ENCODE measurements at regions not wholly inside any gene's neighbourhood (a gene's known extent, or its start where the extent isn't known, plus 50 kb on each side); places are given as distances from the start of the nearest gene placed in this dataset.
"Not testable (repeated sequence)": the region's sequence is repeated elsewhere in the genome, so short reads cannot be mapped to it uniquely, and the experiment has no call there.

- no peak for DNase-seq (ENCODE audit: low read depth, low spot score)
These were observed 51.2 kb upstream of the SEC16B start for GRCh38 chr1:178020968-178021640.

DNA sequence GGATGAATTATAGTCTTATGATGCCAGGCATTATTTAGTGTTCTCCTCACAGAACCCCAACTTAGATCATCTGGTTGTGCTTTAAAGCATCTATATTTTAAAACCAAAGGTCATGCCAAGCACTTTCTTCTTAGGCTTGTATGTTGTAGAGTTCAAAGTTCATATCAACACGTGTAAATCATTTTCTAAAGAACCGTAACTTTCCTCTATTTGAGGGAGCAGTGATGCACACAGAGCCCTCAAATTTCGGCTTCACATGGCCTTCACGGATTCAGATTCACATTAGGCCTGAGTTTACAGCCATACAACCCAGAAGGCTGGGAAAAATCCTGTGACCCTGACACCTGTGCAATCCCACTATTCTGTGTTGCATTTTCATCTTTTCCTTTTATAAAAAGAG is 52.1 kb upstream of the SEC16B start:
- DNase-seq (ENCODE audit: low read depth, low spot score), result no peak

DNA sequence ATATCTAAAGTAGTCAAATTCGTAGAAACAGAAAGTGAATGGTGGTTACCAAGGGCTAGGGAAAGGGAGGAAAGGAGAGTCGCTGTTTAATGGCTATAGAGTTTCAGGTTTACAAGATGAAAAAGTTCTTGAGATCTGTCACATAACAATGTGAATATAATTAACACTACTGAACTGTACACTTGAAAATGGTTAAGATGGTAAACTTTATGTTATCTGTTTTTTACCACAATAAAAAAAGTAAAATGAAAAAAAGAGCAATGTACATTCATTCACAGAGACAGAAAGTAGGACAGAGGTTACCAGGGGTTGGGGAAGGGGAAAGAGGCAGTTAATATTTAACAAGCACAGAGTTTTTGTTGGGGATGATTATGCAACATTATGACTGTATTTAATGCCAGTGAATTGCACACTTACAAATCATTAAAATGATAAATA is 53.3 kb upstream of the SEC16B start:
- no peak for DNase-seq (ENCODE audit: low read depth, low spot score)

GRCh38 chr1:178024504-178024903 is 54.6 kb upstream of the SEC16B start:
- DNase-seq (ENCODE audit: low read depth, low spot score), result no peak

GRCh38 chr1:178025613-178026356 is 55.9 kb upstream of the SEC16B start:
- no peak for DNase-seq (ENCODE audit: low read depth, low spot score)

GRCh38 chr1:178028841-178029481 is 59.1 kb upstream of the SEC16B start:
- no peak for DNase-seq (ENCODE audit: low read depth, low spot score)

DNA sequence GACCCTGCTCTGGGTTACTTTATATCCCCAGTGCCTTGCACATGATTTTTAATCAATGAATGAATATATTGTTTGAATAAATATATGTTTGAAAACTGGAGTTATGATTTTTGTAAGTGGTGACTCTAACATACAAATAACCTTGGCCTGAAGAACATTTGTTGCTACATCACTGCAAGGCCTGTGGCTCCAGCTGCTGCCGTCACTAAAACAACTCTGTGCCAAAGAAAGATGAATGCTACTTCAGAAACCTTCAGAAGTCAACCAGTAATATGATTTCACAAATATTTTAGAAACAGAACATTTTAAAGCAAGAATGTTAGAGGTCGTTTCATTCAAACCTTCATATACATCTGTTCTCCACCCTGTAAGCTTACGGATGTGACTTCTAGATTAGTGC is 60.6 kb upstream of the SEC16B start:
- no peak for DNase-seq (ENCODE audit: low read depth, low spot score)

DNA sequence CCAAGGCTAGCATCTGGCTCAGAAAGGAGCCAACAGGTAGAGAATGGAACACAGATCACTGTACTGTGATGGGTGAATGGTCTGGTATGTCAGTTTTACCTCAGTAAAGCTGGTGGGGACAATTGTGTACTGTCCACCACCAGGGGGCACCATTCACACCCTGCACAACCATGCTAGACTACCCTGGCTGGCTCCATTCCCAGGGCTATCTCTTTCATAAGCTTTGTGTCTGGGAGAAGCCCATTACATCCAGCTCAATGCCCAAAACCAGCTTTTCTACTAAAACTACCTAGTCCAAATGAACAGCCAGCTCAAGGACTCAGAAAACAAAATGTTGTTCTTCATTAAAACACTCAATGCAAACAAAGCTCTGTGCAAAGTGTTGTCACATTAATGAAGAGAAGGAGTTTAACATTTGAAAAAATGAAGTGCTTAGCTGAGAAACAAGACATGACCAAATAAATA is 62.0 kb upstream of the RASAL2 start:
- DNase-seq (ENCODE audit: low read depth, low spot score), result peak; percentile 47

DNA sequence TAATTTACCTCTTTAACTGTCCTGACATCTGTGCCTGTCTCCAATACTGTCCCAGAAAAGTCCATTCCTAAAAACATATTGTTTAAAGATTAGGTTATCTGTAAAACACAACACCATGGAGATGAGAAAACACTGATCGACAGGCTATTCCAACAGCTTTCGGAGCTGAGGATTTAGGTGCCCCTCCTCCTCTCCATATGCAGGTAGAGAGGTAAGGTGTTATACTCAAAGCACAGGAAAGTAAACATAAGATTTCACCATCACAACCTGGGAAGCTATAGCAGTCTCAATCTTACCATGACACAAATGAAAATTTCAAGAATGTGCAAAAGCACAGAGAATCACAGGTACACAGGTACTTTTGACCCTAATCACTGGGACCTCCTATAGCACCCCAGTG is 60.9 kb upstream of the RASAL2 start:
- no peak for DNase-seq (ENCODE audit: low read depth, low spot score)

GRCh38 chr1:178034676-178035075 is 59.2 kb upstream of the RASAL2 start:
- DNase-seq (ENCODE audit: low read depth, low spot score), result no peak

- no peak for DNase-seq (ENCODE audit: low read depth, low spot score)
These were observed 57.8 kb upstream of the RASAL2 start for GRCh38 chr1:178036090-178036489.

- DNase-seq (ENCODE audit: low read depth, low spot score), result no peak
These were observed 56.2 kb upstream of the RASAL2 start for GRCh38 chr1:178037510-178038253.

- no peak for DNase-seq (ENCODE audit: low read depth, low spot score)
These were observed 55.5 kb upstream of the RASAL2 start for GRCh38 chr1:178038372-178038771.

- DNase-seq (ENCODE audit: low read depth, low spot score), result no peak
These were observed 54.0 kb upstream of the RASAL2 start for GRCh38 chr1:178039891-178040290.

- not testable (repeated sequence) for DNase-seq (ENCODE audit: low read depth, low spot score)
These were observed 50.0 kb upstream of the RASAL2 start for GRCh38 chr1:178043940-178044339.
